HG03521 (cell line): ENCODE measurements at regions not wholly inside any gene's neighbourhood (a gene's known extent, or its start where the extent isn't known, plus 50 kb on each side); places are given as distances from the start of the nearest gene placed in this dataset.
"Not testable (repeated sequence)": the region's sequence is repeated elsewhere in the genome, so short reads cannot be mapped to it uniquely, and the experiment has no call there.

Experiments used
- ATAC-seq: cut with Tn5 transposase; IDR thresholded peaks from one replicate; pipeline ENCODE4 v1.9.1; 2021; ENCODE audit warnings: mild to moderate bottlenecking, moderate library complexity; ENCODE audit not compliant: unreplicated experiment

- no peak for ATAC-seq
Observed at GRCh38 chr2:187206471-187206870, 241.6 kb downstream of the CALCRL start.

GRCh38 chr2:187206071-187206470 is 242.0 kb downstream of the CALCRL start:
- ATAC-seq: no peak

GRCh38 chr2:187198136-187198535 is 249.9 kb downstream of the CALCRL start:
- no peak for ATAC-seq

- ATAC-seq: no peak
Observed at GRCh38 chr2:187194049-187194448, 254.0 kb downstream of the CALCRL start.

GRCh38 chr2:187188783-187189631 is 259.0 kb downstream of the CALCRL start:
- no peak for ATAC-seq

- no peak for ATAC-seq
Observed at GRCh38 chr2:187187519-187187918, 260.5 kb downstream of the CALCRL start.

- no peak for ATAC-seq
Observed at GRCh38 chr2:187180529-187180928, 267.5 kb downstream of the CALCRL start.

- not testable (repeated sequence) for ATAC-seq
Observed at GRCh38 chr2:187178876-187179275, 269.2 kb downstream of the CALCRL start.

GRCh38 chr2:187177253-187177652 is 270.8 kb downstream of the CALCRL start:
- no peak for ATAC-seq

- no peak for ATAC-seq
Observed at GRCh38 chr2:187174582-187174981, 273.5 kb downstream of the CALCRL start.

- ATAC-seq: no peak
Observed at GRCh38 chr2:187171318-187171717, 276.7 kb downstream of the CALCRL start.

GRCh38 chr2:187169864-187170263 is 278.2 kb downstream of the CALCRL start:
- no peak for ATAC-seq

- peak; percentile 66 for ATAC-seq
Observed at GRCh38 chr2:187168720-187169713, 279.0 kb downstream of the CALCRL start.

GRCh38 chr2:187167491-187167890 is 280.6 kb downstream of the CALCRL start:
- ATAC-seq: no peak

GRCh38 chr2:187165936-187166610 is 282.0 kb downstream of the CALCRL start:
- ATAC-seq: no peak

- no peak for ATAC-seq
Observed at GRCh38 chr2:187158452-187158851, 289.6 kb downstream of the CALCRL start.

- ATAC-seq: no peak
Observed at GRCh38 chr2:187157046-187157445, 291.0 kb downstream of the CALCRL start.

GRCh38 chr2:187155476-187155875 is 292.6 kb downstream of the CALCRL start:
- no peak for ATAC-seq

GRCh38 chr2:187150670-187151069 is 297.4 kb downstream of the CALCRL start:
- ATAC-seq: no peak

- ATAC-seq: no peak
Observed at GRCh38 chr2:187148059-187148714, 299.2 kb upstream of the ZSWIM2 start.
